B cell (primary cell): ENCODE measurements at regions not wholly inside any gene's neighbourhood (a gene's known extent, or its start where the extent isn't known, plus 50 kb on each side); places are given as distances from the start of the nearest gene placed in this dataset.
"Not testable (repeated sequence)": the region's sequence is repeated elsewhere in the genome, so short reads cannot be mapped to it uniquely, and the experiment has no call there.

ENCODE experiments used
- ATAC-seq: fragments of 200-7000 bp; cut with Tn5 transposase; one replicate; pipeline ENCODE4 v1.10.0; 2021; ENCODE audit warnings: low read depth, mild to moderate bottlenecking, moderate number of reproducible peaks, moderate library complexity
- CTCF ChIA-PET: fragments of 350-600 bp; sonication (Branson Sonifier 250); formaldehyde crosslinking; loops from one replicate; lab custom pipeline; 2021; ENCODE audit warnings: antibody characterized with exemption, inconsistent platforms; lab: Charles Lee
- POLR2A ChIA-PET: fragments of 350-600 bp; sonication (Branson Sonifier 250); formaldehyde crosslinking; loops from one replicate; lab custom pipeline; 2021; ENCODE audit warnings: antibody characterized with exemption; lab: Charles Lee
- DNase-seq: peaks from one replicate; pipeline ENCODE4 v3.0.0; 2013
- H2AFZ ChIP-seq: 2 replicates; pipeline ENCODE4 v1.6.1; 2012; ENCODE audit warnings: mild to moderate bottlenecking, low read depth, low read length; ENCODE audit not compliant: insufficient read depth, poor library complexity, severe bottlenecking
- H3K27ac ChIP-seq, 2 donors: 1 replicate in 1 of 2; 2 replicates in 1 of 2; pipeline ENCODE4 v1.5.1; 2012 to 2013; ENCODE audit warnings: low read length in 2 of 2, mild to moderate bottlenecking in 2 of 2, moderate library complexity in 1 of 2
- H3K27me3 ChIP-seq, 4 experiments: fragments of 200-600 bp in 1 of 4; sonication (generic) in 1 of 4; replicated peaks in 1 of 4; 1 replicate in 2 of 4; 2 replicates in 2 of 4; pipeline versions ENCODE4 v1.6.1 to v1.7.0; 2013 to 2016; ENCODE audit warnings: low read length in 3 of 4, mild to moderate bottlenecking in 2 of 4, mixed read lengths in 1 of 4, moderate library complexity in 1 of 4; ENCODE audit not compliant: insufficient read depth in 4 of 4, control insufficient read depth in 3 of 4; ENCODE audit errors: control extremely low read depth in 1 of 4
- H3K36me3 ChIP-seq, 2 experiments: replicated peaks in 1 of 2; 1 replicate in 1 of 2; 2 replicates in 1 of 2; pipeline versions ENCODE4 v1.6.1 to v1.7.1; 2013; ENCODE audit warnings: low read length in 1 of 2; ENCODE audit not compliant: insufficient read depth in 2 of 2, control insufficient read depth in 1 of 2; ENCODE audit errors: control extremely low read depth in 1 of 2, extremely low read depth in 1 of 2
- H3K4me1 ChIP-seq, 2 donors: fragments of 200-600 bp in 1 of 2; sonication (generic) in 1 of 2; 1 replicate in 1 of 2; 2 replicates in 1 of 2; pipeline versions ENCODE4 v1.5.1 to v1.6.1; 2013 to 2017; ENCODE audit warnings: low read length in 2 of 2; ENCODE audit not compliant: control insufficient read depth in 2 of 2, insufficient read depth in 2 of 2
- H3K4me2 ChIP-seq: replicated peaks from 2 replicates; pipeline ENCODE3; 2012; ENCODE audit warnings: mild to moderate bottlenecking, low read depth, low read length; ENCODE audit not compliant: poor library complexity, severe bottlenecking
- H3K4me3 ChIP-seq, 5 experiments: fragments of 200-600 bp in 1 of 5; sonication (generic) in 1 of 5; 1 replicate in 3 of 5; 2 replicates in 2 of 5; pipeline versions ENCODE4 v1.5.1 to v1.7.0; 2011 to 2016; ENCODE audit warnings: low read length in 4 of 5, mild to moderate bottlenecking in 4 of 5, low read depth in 2 of 5, control low read depth in 1 of 5, moderate library complexity in 1 of 5; ENCODE audit not compliant: insufficient read depth in 1 of 5; ENCODE audit errors: control extremely low read depth in 1 of 5, extremely low read depth in 1 of 5
- H3K79me2 ChIP-seq: fragments of 200-600 bp; sonication (generic); one replicate; pipeline ENCODE4 v1.6.0; 2016; ENCODE audit warnings: low read length; ENCODE audit not compliant: control insufficient read depth, insufficient read depth
- H3K9ac ChIP-seq: fragments of 200-600 bp; sonication (generic); 2 replicates; pipeline ENCODE4 v1.6.1; 2017; ENCODE audit warnings: mild to moderate bottlenecking, low read length, moderate library complexity
- H3K9me3 ChIP-seq, 3 donors: one replicate each; pipeline versions ENCODE4 v1.6.1 to v1.7.1; 2013; ENCODE audit warnings: low read length in 2 of 3; ENCODE audit not compliant: control insufficient read depth in 2 of 3, insufficient read depth in 1 of 3; ENCODE audit errors: control extremely low read depth in 1 of 3
- H4K20me1 ChIP-seq: 2 replicates; pipeline ENCODE4 v1.6.0; 2012; ENCODE audit warnings: mild to moderate bottlenecking, low read length; ENCODE audit not compliant: insufficient read depth, control insufficient read depth, poor library complexity, severe bottlenecking
- H3K27ac Mint-ChIP-seq: one replicate; pipeline ENCODE4 v1.8.0; 2021; ENCODE audit warnings: mixed read lengths
- H3K27me3 Mint-ChIP-seq: one replicate; pipeline ENCODE4 v1.8.0; 2021; ENCODE audit warnings: mixed read lengths
- H3K4me1 Mint-ChIP-seq: one replicate; pipeline ENCODE4 v1.8.0; 2021; ENCODE audit warnings: mixed read lengths
- H3K4me3 Mint-ChIP-seq: one replicate; pipeline ENCODE4 v1.8.0; 2021; ENCODE audit warnings: mixed read lengths
- H3K9me3 Mint-ChIP-seq: one replicate; pipeline ENCODE4 v1.8.0; 2022; ENCODE audit warnings: mixed read lengths; ENCODE audit not compliant: insufficient read depth
- EZH2 ChIP-seq: IDR thresholded peaks from 2 replicates; pipeline ENCODE4 v1.6.1; 2012; ENCODE audit warnings: borderline replicate concordance, low read depth, mild to moderate bottlenecking, moderate library complexity, low read length; ENCODE audit not compliant: insufficient read depth, poor library complexity, severe bottlenecking
- WGBS: methylation state at CpG from one replicate; pipeline ENCODE4 v1.1.5; 2013; ENCODE audit warnings: missing lambda C conversion rate; ENCODE audit not compliant: insufficient coverage; 5-methylcytosine and 5-hydroxymethylcytosine counted together
- intact Hi-C: fragments of 100-400 bp; cut with micrococcal nuclease; formaldehyde crosslinking; loops from one replicate; pipeline ENCODE4 v1.10.0; 2022
- TF ChIP-seq, protein P1 (sequence below): fragments of 200-600 bp; IDR thresholded peaks from one replicate; pipeline ENCODE4 v1.8.0; 2022; ENCODE audit warnings: antibody characterized with exemption, mild to moderate bottlenecking

DNA sequence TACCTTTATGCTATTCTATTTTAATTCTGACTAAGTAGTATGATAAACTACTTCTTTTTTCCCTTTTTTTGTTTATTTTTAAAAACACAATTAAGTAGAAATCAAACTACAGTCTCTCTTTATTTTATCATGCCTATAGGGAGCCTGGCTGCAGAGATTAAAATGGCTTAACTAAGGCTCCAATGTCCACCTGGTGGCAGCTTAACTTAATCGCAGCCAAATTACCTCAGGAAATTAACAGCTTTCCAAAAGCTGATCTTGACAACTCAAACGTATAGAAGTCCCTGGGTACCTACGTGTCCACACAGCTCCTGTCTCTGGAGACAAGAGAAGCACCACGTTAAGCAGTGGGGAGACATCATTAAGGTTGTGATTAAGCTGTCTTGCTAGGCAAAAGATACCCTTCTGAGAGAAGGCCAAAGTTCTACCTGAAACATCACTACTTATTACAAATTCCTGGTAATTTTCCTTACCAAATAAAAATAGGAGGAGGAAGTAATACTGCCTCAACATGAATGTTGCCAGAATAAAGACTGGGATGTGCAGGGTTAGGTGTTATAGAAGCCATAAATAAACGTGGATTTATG, 63.2 kb upstream of the SNX19 start:
- Mint-ChIP-seq H3K4me3 (no peak overlapping the region), H3K27me3 (peaks cover 17% of the 10 kb centered on the region), H3K9me3 (peaks cover 3% of the 10 kb centered on the region), H3K27ac (no peak overlapping the region), H3K4me1 (no peaks in the 10 kb centered on the region)
- no peaks in the 10 kb centered on the region for H4K20me1 ChIP-seq
- no peak overlapping the region for H3K27ac ChIP-seq
- DNase-seq (no peak), ATAC-seq (no peak)
- intact Hi-C loops, result no loop called here
- WGBS, result 25% methylated on average over 5 of the region's 5 CpGs
- no peaks in the 10 kb centered on the region for H3K36me3 ChIP-seq
- no peak overlapping the region for H3K9ac ChIP-seq
- TF ChIP-seq EZH2, result no peak
- TF ChIP-seq, protein P1, sequence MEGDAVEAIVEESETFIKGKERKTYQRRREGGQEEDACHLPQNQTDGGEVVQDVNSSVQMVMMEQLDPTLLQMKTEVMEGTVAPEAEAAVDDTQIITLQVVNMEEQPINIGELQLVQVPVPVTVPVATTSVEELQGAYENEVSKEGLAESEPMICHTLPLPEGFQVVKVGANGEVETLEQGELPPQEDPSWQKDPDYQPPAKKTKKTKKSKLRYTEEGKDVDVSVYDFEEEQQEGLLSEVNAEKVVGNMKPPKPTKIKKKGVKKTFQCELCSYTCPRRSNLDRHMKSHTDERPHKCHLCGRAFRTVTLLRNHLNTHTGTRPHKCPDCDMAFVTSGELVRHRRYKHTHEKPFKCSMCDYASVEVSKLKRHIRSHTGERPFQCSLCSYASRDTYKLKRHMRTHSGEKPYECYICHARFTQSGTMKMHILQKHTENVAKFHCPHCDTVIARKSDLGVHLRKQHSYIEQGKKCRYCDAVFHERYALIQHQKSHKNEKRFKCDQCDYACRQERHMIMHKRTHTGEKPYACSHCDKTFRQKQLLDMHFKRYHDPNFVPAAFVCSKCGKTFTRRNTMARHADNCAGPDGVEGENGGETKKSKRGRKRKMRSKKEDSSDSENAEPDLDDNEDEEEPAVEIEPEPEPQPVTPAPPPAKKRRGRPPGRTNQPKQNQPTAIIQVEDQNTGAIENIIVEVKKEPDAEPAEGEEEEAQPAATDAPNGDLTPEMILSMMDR, result no peak
- ChIA-PET POLR2A (no interaction called here), CTCF (no interaction called here)
- H3K79me2 ChIP-seq, result no peaks in the 10 kb centered on the region
- H3K27me3 ChIP-seq, result peaks cover 0 to 11% (median 2%) of the 10 kb centered on the region in 4 experiments
- H3K4me1 ChIP-seq, result no peaks in the 10 kb centered on the region
- no peak overlapping the region for H3K4me2 ChIP-seq
- H2AFZ ChIP-seq, result no peak overlapping the region
- no peak overlapping the region for H3K4me3 ChIP-seq
- H3K9me3 ChIP-seq, result peaks cover 0 to 19% (median 0%) of the 10 kb centered on the region in 3 donors

DNA sequence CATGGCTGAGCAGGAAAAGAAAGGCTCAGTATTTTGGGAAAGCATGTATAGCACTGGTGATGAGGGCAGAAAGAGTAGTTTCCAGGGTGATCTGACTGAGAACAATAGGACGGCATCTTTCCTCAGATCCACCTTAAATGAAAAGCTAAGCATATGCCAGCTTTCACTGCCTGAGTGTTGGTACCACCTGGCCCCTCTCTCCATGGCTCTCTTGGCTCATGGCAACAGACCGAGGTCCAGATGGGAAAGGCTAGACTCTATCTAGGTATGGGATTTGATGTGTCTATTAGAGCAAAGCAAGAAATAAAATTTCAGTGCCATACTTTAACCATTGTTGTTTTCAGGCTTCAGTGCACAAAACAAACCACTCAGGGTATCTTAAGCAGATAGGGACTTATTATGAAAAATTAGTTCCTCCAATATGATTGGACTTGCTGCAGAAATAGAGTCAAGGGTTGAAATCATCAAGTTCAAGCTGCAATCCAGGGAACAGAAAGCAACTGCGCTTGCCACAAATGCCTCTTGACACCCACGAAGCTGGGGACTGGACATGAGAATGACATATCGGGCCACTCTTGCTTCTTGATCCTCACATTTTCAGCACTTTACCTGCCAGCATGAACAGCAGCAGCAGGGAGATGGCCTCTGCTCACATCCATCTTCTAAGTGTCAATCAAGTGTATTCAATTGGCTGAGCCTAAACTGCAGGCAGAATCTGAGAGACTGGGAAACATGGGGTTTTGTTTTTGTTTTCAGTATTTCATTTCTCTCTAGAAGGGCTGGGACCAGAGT, 64.0 kb upstream of the SNX19 start:
- no peak overlapping the region for H3K27ac ChIP-seq
- no peaks in the 10 kb centered on the region for H3K79me2 ChIP-seq
- ATAC-seq (no peak), DNase-seq (no peak)
- ChIA-PET POLR2A (no interaction called here), CTCF (no interaction called here)
- peaks cover 0 to 11% (median 2%) of the 10 kb centered on the region in 4 experiments for H3K27me3 ChIP-seq
- Mint-ChIP-seq H3K27ac (no peak overlapping the region), H3K9me3 (peaks cover 3% of the 10 kb centered on the region), H3K4me3 (no peak overlapping the region), H3K27me3 (peaks cover 16% of the 10 kb centered on the region), H3K4me1 (no peaks in the 10 kb centered on the region)
- H4K20me1 ChIP-seq, result no peaks in the 10 kb centered on the region
- peaks cover 0 to 20% (median 0%) of the 10 kb centered on the region in 3 donors for H3K9me3 ChIP-seq
- TF ChIP-seq, protein P1, result no peak
- no peak for TF ChIP-seq EZH2
- 90% methylated on average over 4 of the region's 5 CpGs for WGBS
- intact Hi-C loops, result no loop called here
- no peak overlapping the region for H3K4me3 ChIP-seq
- no peak overlapping the region for H2AFZ ChIP-seq
- H3K4me1 ChIP-seq, result no peaks in the 10 kb centered on the region
- no peak overlapping the region for H3K4me2 ChIP-seq
- no peak overlapping the region for H3K9ac ChIP-seq
- no peaks in the 10 kb centered on the region for H3K36me3 ChIP-seq

DNA sequence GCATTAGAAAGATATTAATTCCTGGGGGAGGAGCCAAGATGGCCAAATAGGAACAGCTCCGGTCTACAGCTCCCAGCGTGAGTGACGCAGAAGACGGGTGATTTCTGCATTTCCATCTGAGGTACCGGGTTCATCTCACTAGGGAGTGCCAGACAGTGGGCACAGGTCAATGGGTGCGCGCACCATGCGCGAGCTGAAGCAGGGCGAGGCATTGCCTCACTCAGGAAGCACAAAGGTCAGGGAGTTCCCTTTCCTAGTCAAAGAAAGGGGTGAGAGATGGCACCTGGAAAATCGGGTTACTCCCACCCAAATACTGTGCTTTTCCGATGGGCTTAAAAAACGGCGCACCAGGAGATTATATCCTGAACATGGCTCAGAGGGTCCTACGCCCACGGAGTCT, 68.0 kb upstream of the SNX19 start:
- H3K9ac ChIP-seq, H3K4me1 ChIP-seq, H3K4me3 Mint-ChIP-seq, CTCF ChIA-PET, intact Hi-C loops, H3K27ac Mint-ChIP-seq, H3K27ac ChIP-seq, H3K4me2 ChIP-seq, H4K20me1 ChIP-seq, H3K27me3 Mint-ChIP-seq, H3K4me3 ChIP-seq, DNase-seq, H3K79me2 ChIP-seq, H3K9me3 Mint-ChIP-seq, ATAC-seq, POLR2A ChIA-PET, H3K36me3 ChIP-seq, H3K4me1 Mint-ChIP-seq, H3K9me3 ChIP-seq, H2AFZ ChIP-seq: not testable (repeated sequence)
- peaks cover 0 to 11% (median 0%) of the 10 kb centered on the region in 4 experiments for H3K27me3 ChIP-seq
- WGBS, result 96% methylated on average over 13 of the region's 16 CpGs
